Panc1 (cell line): ENCODE measurements at regions not wholly inside any gene's neighbourhood (a gene's known extent, or its start where the extent isn't known, plus 50 kb on each side); places are given as distances from the start of the nearest gene placed in this dataset.

ENCODE experiments used
- CTCF ChIP-seq: fragments of 450-650 bp; IDR thresholded peaks from 2 replicates; pipeline ENCODE4 v1.5.1; 2017; ENCODE audit warnings: mild to moderate bottlenecking
- POLR2AphosphoS5 ChIP-seq: IDR thresholded peaks from 2 replicates; pipeline ENCODE4 v1.6.1; 2012; ENCODE audit warnings: mild to moderate bottlenecking, low read depth, low read length, moderate library complexity
- REST ChIP-seq, 2 experiments: IDR thresholded peaks; 2 replicates each; pipeline ENCODE4 v1.6.1; 2011 to 2012; ENCODE audit warnings: low read depth in 2 of 2, control low read depth in 1 of 2, low read length in 1 of 2, mild to moderate bottlenecking in 1 of 2, moderate library complexity in 1 of 2; ENCODE audit not compliant: insufficient read depth in 1 of 2

DNA sequence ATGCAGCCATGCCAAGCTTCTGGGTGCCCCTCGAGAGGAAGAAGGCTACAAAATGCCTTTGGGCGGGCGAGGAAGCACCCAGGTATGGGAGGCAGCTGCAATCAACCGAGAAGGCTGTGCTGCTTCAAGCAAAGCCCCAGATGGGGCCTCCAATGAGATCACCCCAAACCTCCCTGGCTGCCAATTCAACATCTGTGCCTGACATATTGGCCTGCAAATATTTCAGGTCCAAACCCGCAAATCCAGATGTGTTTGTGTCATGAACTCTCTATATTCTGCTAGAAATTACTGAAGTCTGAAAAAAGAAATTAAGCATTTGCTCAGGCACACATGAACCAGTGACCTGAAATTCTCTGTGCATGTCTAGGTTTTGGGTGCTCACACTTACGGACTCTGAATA, 78.8 kb upstream of the RCN1 start:
- TF ChIP-seq REST (IDR thresholded peaks at IDR 0.05; ENCODE audit: insufficient read depth in 1 of 2, low read depth in 2 of 2, low read length in 1 of 2) (no peak), CTCF (no peak), POLR2AphosphoS5 (no peak)
